Testis (tissue), 2 donors: ENCODE measurements at regions not wholly inside any gene's neighbourhood (a gene's known extent, or its start where the extent isn't known, plus 50 kb on each side); places are given as distances from the start of the nearest gene placed in this dataset.

Experiments
- POLR2A ChIP-seq: fragments of 450-650 bp; IDR thresholded peaks from one replicate; pipeline ENCODE4 v1.6.1; 2017; ENCODE audit warnings: antibody characterized with exemption, mild to moderate bottlenecking, moderate library complexity
- TF ChIP-seq, protein P1 (sequence below), 3 experiments: fragments of 450-650 bp in 2 of 3; fragments of 200-600 bp in 1 of 3; sonication (generic) in 1 of 3; IDR thresholded peaks; one replicate each; pipeline ENCODE4 v1.5.1; 2016 to 2019; ENCODE audit warnings: antibody characterized with exemption in 3 of 3, mild to moderate bottlenecking in 2 of 3, moderate library complexity in 1 of 3

DNA sequence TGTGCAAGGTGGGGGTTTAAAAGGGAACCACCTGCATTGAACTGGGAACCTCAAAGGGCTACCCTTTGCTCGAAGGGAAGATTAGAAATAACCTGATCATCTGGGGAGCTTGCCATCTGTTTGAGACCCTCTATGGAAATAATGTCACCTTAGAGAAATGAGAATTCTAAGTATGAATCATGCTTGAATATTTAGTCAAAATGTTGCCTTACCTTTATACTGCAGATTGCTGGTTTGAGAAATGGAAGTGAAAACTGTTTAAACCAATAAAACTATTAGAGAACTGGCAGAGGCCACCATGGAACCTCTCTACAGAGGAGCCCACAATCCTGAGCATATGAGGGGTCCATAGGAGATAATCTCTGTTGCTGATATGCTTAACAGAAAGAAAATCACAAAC, 131.2 kb upstream of the FAM78B start:
- TF ChIP-seq POLR2A = no peak
- TF ChIP-seq, protein P1, sequence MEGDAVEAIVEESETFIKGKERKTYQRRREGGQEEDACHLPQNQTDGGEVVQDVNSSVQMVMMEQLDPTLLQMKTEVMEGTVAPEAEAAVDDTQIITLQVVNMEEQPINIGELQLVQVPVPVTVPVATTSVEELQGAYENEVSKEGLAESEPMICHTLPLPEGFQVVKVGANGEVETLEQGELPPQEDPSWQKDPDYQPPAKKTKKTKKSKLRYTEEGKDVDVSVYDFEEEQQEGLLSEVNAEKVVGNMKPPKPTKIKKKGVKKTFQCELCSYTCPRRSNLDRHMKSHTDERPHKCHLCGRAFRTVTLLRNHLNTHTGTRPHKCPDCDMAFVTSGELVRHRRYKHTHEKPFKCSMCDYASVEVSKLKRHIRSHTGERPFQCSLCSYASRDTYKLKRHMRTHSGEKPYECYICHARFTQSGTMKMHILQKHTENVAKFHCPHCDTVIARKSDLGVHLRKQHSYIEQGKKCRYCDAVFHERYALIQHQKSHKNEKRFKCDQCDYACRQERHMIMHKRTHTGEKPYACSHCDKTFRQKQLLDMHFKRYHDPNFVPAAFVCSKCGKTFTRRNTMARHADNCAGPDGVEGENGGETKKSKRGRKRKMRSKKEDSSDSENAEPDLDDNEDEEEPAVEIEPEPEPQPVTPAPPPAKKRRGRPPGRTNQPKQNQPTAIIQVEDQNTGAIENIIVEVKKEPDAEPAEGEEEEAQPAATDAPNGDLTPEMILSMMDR (IDR thresholded peaks at IDR 0.05) = no peak
